AG10803 (cell line): ENCODE measurements at regions not wholly inside any gene's neighbourhood (a gene's known extent, or its start where the extent isn't known, plus 50 kb on each side); places are given as distances from the start of the nearest gene placed in this dataset.
A peak's percentile ranks its signal among the peaks of the same experiment; 100 is the strongest.
"Not testable (repeated sequence)": the region's sequence is repeated elsewhere in the genome, so short reads cannot be mapped to it uniquely, and the experiment has no call there.

Experiments used
- DNase-seq: peaks from one replicate; pipeline ENCODE4 v3.0.0; 2010; ENCODE audit warnings: low read depth
- H3K4me3 ChIP-seq: 2 replicates; pipeline ENCODE4 v1.5.1; 2011; ENCODE audit warnings: mild to moderate bottlenecking, low read length, control low read depth
- CTCF ChIP-seq: conservative IDR thresholded peaks from 2 replicates; pipeline ENCODE4 v1.5.1; 2011; ENCODE audit warnings: mild to moderate bottlenecking, low read length, control low read depth, inconsistent platforms

GRCh38 chr11:72525466-72525865, 91.1 kb upstream of the CLPB start:
- DNase-seq, result no peak
- TF ChIP-seq CTCF, result no peak
- no peak overlapping the region for H3K4me3 ChIP-seq

- peak; percentile 37 for DNase-seq
- no peak overlapping the region for H3K4me3 ChIP-seq
- no peak for TF ChIP-seq CTCF
Observed at GRCh38 chr11:72524711-72525110, 90.4 kb upstream of the CLPB start.

GRCh38 chr11:72523991-72524390, 89.7 kb upstream of the CLPB start:
- DNase-seq, result no peak
- no peak for TF ChIP-seq CTCF

DNA sequence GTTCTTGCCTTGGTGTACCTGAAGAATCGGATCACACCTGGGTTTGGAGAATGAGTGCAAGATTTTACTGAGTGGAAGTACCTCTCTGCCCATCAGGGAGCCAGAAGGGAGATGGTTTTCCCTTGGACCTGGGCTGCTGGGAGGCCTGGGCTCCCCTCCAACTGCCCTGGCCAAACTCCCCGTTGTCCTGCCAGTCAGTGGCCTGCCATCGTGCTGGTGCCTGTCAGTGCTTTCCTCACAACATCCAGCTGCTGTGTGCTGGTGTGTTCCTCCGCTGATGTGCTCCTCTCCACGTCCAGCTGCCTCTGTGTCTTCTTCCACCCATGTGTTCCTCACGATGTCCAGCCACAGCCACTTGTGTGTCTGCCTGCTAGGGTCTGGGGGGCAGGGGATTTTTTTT, 87.9 kb upstream of the CLPB start:
- no peak for TF ChIP-seq CTCF
- no peak for DNase-seq
- H3K4me3 ChIP-seq, result no peak overlapping the region

More at GRCh38 chr11:72523991-72524390, 89.7 kb upstream of the CLPB start:
- no peak overlapping the region for H3K4me3 ChIP-seq

- no peak overlapping the region for H3K4me3 ChIP-seq
- TF ChIP-seq CTCF, result no peak
- DNase-seq, result no peak
Observed at GRCh38 chr11:72521664-72522063, 87.3 kb upstream of the CLPB start.

DNA sequence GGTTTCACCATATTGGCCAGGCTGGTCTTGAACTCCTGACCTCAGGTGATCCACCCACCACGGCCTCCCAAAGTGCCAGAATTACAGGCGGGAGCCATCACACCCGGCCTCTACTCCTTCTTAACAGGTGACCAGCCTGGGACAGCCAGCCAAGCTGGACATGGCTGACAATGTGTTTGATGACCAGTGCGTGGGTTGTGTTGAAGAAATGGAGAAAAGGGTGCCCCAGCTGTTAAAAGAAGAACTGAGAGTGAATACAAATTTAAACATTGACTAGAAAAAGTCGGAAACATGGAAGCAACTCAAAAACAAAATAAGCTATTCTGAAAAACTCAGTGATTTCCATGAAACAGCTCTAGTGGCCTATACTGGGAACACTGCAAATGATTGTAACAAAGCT, 86.5 kb upstream of the CLPB start:
- TF ChIP-seq CTCF, result no peak
- DNase-seq, result no peak
- H3K4me3 ChIP-seq, result no peak overlapping the region

DNA sequence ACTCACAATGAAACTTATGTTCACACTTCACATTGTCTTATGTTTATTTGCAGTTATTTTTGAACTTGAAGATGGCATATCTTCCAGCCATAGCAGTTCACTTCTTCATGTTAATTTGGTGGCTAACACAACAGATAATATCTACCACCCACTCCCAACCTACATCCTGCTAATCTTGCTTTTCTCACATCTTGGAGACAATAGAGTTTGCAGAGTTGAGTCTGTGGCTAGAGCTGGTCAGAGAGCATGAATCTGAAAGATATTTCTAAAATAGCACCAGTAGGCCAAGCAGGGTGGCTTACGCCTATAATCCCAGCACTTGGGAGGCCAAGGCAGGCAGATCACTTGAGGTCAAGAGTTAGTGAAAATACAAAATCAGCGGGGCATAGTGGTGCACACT, 85.6 kb upstream of the CLPB start:
- not testable (repeated sequence) for H3K4me3 ChIP-seq, DNase-seq
